ENCODE measurements at regions not wholly inside any gene's neighbourhood (a gene's known extent, or its start where the extent isn't known, plus 50 kb on each side); places are given as distances from the start of the nearest gene placed in this dataset.

DNA sequence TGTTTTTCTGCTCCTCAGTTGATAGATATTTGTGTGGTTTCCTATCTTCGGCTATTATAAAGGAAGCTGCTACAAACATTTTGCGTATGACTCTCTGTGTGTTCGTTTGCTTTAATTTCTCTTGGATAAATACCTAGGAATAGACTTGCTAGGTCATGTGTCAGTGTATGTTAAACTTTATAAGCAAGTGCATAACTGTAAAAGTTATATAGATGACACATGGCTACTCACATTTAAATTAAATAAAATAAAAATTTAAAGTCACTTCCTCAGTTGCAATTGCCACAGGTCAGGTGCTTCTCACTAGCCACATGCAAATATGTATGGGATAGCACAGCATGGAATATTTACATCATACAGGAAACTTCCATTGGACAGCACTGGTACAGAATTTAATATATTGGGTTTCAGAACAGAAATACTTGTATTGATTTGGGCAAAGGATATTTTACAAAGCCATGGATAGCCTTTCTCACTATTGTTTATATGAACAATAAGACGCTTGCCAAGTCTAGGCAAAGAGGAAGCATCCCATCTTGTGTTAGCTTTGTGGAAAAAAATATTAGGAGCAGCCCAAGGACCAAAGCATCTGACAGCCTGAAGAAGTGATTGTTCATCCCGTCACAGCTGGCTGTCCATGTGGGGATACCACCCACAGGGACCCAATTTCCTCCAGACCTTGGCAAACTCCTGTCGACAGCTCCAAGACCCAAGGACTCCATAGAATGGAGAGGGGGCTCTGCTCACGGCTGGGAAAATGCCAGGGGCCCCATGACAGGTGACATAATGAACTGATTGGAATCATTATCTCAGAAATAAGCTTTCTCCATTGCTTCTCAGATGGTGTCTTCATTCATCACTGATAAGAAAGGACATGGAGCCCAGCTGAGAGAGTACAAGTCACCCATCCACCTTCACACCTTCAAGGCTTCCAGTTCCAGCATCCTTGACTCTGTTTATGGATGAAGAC lies 196.7 kb downstream of the SH3BP4 start:
- H3K36me3 Mint-ChIP-seq (ENCODE audit: low read depth), result no peaks in the 10 kb centered on the region
- H3K4me1 Mint-ChIP-seq, result no peaks in the 10 kb centered on the region
- peaks cover 4% of the 10 kb centered on the region for H3K9me3 Mint-ChIP-seq
- H3K27me3 Mint-ChIP-seq (ENCODE audit: low read depth), result peaks cover 20% of the 10 kb centered on the region
- TF ChIP-seq CTCF (IDR thresholded peaks at IDR 0.05; ENCODE audit: unreplicated experiment in 3 of 3), result no peak
- H3K27ac Mint-ChIP-seq, result no peak overlapping the region
- no peak overlapping the region for H3K4me3 Mint-ChIP-seq

DNA sequence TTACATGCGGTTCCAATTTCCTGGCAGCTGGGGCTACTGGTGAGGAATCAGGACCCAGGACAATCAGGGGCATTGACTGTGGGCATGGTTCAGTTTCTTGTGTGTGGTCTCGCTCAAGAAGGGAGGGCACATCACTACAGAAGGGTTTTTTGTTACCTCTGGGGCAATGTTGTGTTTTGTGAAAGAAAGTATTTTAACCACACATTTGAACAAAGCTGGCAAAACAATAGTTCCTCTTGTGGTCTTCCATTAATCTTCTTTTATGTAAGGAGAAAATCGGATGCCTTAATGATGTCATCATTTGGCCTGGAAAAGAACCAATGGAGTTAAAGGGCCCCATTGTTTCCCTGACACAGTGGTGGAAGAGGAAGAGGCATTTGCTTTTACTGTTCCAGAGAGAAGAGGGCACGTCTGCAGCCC lies 197.4 kb downstream of the SH3BP4 start:
- no peak for TF ChIP-seq CTCF (IDR thresholded peaks at IDR 0.05; ENCODE audit: unreplicated experiment in 3 of 3)
- Mint-ChIP-seq H3K4me1 (no peaks in the 10 kb centered on the region), H3K27me3 (ENCODE audit: low read depth) (peaks cover 21% of the 10 kb centered on the region), H3K4me3 (no peak overlapping the region), H3K9me3 (peaks cover 4% of the 10 kb centered on the region), H3K27ac (no peak overlapping the region), H3K36me3 (ENCODE audit: low read depth) (no peaks in the 10 kb centered on the region)

DNA sequence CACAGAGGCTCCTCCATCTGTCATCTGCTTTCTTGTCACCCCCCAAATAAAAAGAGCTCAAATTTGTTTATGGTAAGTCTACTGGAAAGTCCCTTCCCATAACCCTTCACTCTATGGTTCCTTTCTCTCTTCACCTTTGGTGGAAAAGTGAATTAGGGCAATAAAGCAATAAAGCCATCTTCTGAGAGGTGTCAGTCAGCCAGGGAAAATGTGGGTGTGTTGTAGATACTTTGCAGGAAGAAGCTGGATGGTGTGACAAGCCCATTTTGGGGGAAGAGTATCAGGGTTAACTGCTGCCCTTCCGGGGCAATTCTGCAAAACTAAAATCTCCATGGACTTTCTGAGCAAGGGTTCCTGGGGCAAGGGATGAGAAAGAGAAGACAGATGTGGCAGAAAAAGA lies 197.9 kb downstream of the SH3BP4 start:
- Mint-ChIP-seq H3K4me1 (no peaks in the 10 kb centered on the region), H3K9me3 (peaks cover 4% of the 10 kb centered on the region), H3K36me3 (ENCODE audit: low read depth) (no peaks in the 10 kb centered on the region), H3K27me3 (ENCODE audit: low read depth) (peaks cover 16% of the 10 kb centered on the region), H3K4me3 (no peak overlapping the region), H3K27ac (no peak overlapping the region)
- TF ChIP-seq CTCF (IDR thresholded peaks at IDR 0.05; ENCODE audit: unreplicated experiment in 3 of 3), result no peak

GRCh38 chr2:235151152-235151551 lies 199.3 kb downstream of the SH3BP4 start:
- H3K4me1 Mint-ChIP-seq, result no peaks in the 10 kb centered on the region
- no peak for TF ChIP-seq CTCF (IDR thresholded peaks at IDR 0.05; ENCODE audit: unreplicated experiment in 3 of 3)
- no peak overlapping the region for H3K27ac Mint-ChIP-seq
- H3K27me3 Mint-ChIP-seq (ENCODE audit: low read depth), result peaks cover 13% of the 10 kb centered on the region
- H3K4me3 Mint-ChIP-seq, result no peak overlapping the region
- peaks cover 4% of the 10 kb centered on the region for H3K9me3 Mint-ChIP-seq
- H3K36me3 Mint-ChIP-seq (ENCODE audit: low read depth), result no peaks in the 10 kb centered on the region

DNA sequence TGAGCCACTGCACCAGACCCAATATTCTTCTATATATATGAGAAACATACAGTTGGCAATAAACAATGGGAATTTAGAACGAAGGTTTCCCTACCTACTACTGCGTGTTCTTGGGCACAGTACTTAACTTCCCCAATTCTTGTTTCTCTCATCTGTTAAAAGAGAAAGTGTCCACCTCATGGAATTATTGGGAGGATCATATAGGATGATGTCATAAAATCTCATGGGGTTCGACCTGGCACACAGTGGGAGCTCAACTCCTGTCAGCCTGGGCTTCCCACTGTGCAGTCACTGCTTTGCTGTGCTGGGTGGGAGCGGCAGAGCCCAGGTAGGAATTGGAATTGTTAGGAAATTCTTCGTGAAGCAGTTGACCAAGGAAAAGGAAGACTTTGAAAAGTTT lies 203.3 kb downstream of the SH3BP4 start:
- peaks cover 12% of the 10 kb centered on the region for H3K27me3 Mint-ChIP-seq (ENCODE audit: low read depth)
- no peak overlapping the region for H3K4me3 Mint-ChIP-seq
- peaks cover 3% of the 10 kb centered on the region for H3K4me1 Mint-ChIP-seq
- no peak overlapping the region for H3K27ac Mint-ChIP-seq
- TF ChIP-seq CTCF (IDR thresholded peaks at IDR 0.05; ENCODE audit: unreplicated experiment in 3 of 3), result no peak
- H3K9me3 Mint-ChIP-seq, result no peaks in the 10 kb centered on the region
- H3K36me3 Mint-ChIP-seq (ENCODE audit: low read depth), result no peaks in the 10 kb centered on the region

DNA sequence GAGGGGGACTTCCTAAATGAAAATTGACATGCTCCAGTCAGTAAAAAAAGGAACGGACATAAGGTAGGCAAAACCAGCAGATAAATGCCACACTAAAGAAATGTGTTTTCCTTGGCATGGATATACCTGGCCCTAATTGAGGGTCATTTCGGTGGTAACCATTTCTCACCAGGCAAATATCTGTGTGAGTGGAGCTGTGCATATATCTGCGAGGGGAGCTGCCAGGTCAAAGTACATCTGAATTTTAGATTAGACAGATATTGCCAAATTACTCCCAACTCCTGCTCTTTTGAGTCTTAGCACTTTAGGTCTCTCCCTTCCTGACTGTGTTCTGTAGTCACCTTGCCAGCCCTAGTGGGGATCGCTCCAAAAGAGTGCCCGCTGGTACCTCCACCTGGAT lies 204.2 kb downstream of the SH3BP4 start:
- no peaks in the 10 kb centered on the region for H3K9me3 Mint-ChIP-seq
- H3K4me3 Mint-ChIP-seq, result no peak overlapping the region
- peaks cover 5% of the 10 kb centered on the region for H3K4me1 Mint-ChIP-seq
- no peaks in the 10 kb centered on the region for H3K36me3 Mint-ChIP-seq (ENCODE audit: low read depth)
- TF ChIP-seq CTCF (IDR thresholded peaks at IDR 0.05; ENCODE audit: unreplicated experiment in 3 of 3), result no peak
- H3K27me3 Mint-ChIP-seq (ENCODE audit: low read depth), result peaks cover 12% of the 10 kb centered on the region
- H3K27ac Mint-ChIP-seq, result no peak overlapping the region

Data from nephron (organoid).